ENCODE measurements at regions not wholly inside any gene's neighbourhood (a gene's known extent, or its start where the extent isn't known, plus 50 kb on each side); places are given as distances from the start of the nearest gene placed in this dataset.

- Histone ChIP-seq H3K27me3 (replicated peaks in 1 of 7) (no peaks in the 10 kb centered on the region), H3K4me1 (no peaks in the 10 kb centered on the region), H3K36me3 (no peaks in the 10 kb centered on the region), H3K4me3 (no peak overlapping the region), H3K27ac (no peak overlapping the region), H3K9me3 (no peaks in the 10 kb centered on the region)
- 72 to 79% (median 76%) methylated on average over 3 of the region's 3 CpGs for WGBS, 5 donors
- no peak for DNase-seq
- intact Hi-C loops (cut with DNase I; ENCODE audit: low total_unique reads): no loop called here
- TF ChIP-seq POLR2AphosphoS5 (IDR thresholded peaks at IDR 0.05) (no peak), CTCF (IDR thresholded peaks at IDR 0.05 in 8 of 11, conservative IDR thresholded peaks at IDR 0.05 in 3 of 11) (no peak), POLR2A (IDR thresholded peaks at IDR 0.05) (no peak)
Observed at GRCh38 chr6:120675886-120676285, 658.4 kb downstream of the TBC1D32 start.

- 21 to 47% (median 37%) methylated on average over 4 of the region's 4 CpGs for WGBS, 5 donors
- no peak overlapping the region for H3K4me3 ChIP-seq
- H3K27ac ChIP-seq: no peak overlapping the region
- no peaks in the 10 kb centered on the region for H3K4me1 ChIP-seq
- H3K9me3 ChIP-seq: peaks cover 0 to 19% (median 12%) of the 10 kb centered on the region in 8 donors
- H3K36me3 ChIP-seq: no peaks in the 10 kb centered on the region
- DNase-seq: no peak
- TF ChIP-seq POLR2A (IDR thresholded peaks at IDR 0.05) (no peak), POLR2AphosphoS5 (IDR thresholded peaks at IDR 0.05) (no peak), CTCF (IDR thresholded peaks at IDR 0.05 in 8 of 11, conservative IDR thresholded peaks at IDR 0.05 in 3 of 11) (no peak)
- H3K27me3 ChIP-seq (replicated peaks in 1 of 7): no peaks in the 10 kb centered on the region
- intact Hi-C loops (cut with DNase I; ENCODE audit: low total_unique reads): no loop called here
Observed at GRCh38 chr6:120671519-120671918, 662.8 kb downstream of the TBC1D32 start.

- Histone ChIP-seq H3K27me3 (replicated peaks in 1 of 7) (no peaks in the 10 kb centered on the region), H3K27ac (no peak overlapping the region), H3K36me3 (no peaks in the 10 kb centered on the region), H3K9me3 (peaks cover 0 to 13% (median 0%) of the 10 kb centered on the region in 8 donors), H3K4me3 (no peak overlapping the region), H3K4me1 (no peaks in the 10 kb centered on the region)
- 80 to 93% (median 89%) methylated on average over 2 of the region's 2 CpGs for WGBS, 5 donors
- TF ChIP-seq CTCF (IDR thresholded peaks at IDR 0.05 in 8 of 11, conservative IDR thresholded peaks at IDR 0.05 in 3 of 11) (no peak), POLR2A (IDR thresholded peaks at IDR 0.05) (no peak), POLR2AphosphoS5 (IDR thresholded peaks at IDR 0.05) (no peak)
- intact Hi-C loops (cut with DNase I; ENCODE audit: low total_unique reads): no loop called here
- no peak for DNase-seq
Observed at GRCh38 chr6:120652506-120652905, 681.8 kb downstream of the TBC1D32 start.

GRCh38 chr6:120648713-120649112, 685.6 kb downstream of the TBC1D32 start:
- no peak for DNase-seq
- Histone ChIP-seq H3K27ac (no peak overlapping the region), H3K4me1 (no peaks in the 10 kb centered on the region), H3K27me3 (replicated peaks in 1 of 7) (no peaks in the 10 kb centered on the region), H3K9me3 (peaks cover 0 to 13% (median 0%) of the 10 kb centered on the region in 8 donors), H3K36me3 (no peaks in the 10 kb centered on the region), H3K4me3 (no peak overlapping the region)
- intact Hi-C loops (cut with DNase I; ENCODE audit: low total_unique reads): no loop called here
- 23 to 46% (median 26%) methylated on average over 2 of the region's 2 CpGs for WGBS, 5 donors
- TF ChIP-seq CTCF (IDR thresholded peaks at IDR 0.05 in 8 of 11, conservative IDR thresholded peaks at IDR 0.05 in 3 of 11): no peak
- no peak for TF ChIP-seq POLR2AphosphoS5 (IDR thresholded peaks at IDR 0.05)
- TF ChIP-seq POLR2A (IDR thresholded peaks at IDR 0.05): no peak

All from spleen (tissue), 11 donors.